Activated CD4-positive, alpha-beta T cell treated with anti-CD3 and anti-CD28 coated beads, Interleukin-2, amount 50 U/mL, for 1 hour (primary cell): ENCODE measurements at regions not wholly inside any gene's neighbourhood (a gene's known extent, or its start where the extent isn't known, plus 50 kb on each side); places are given as distances from the start of the nearest gene placed in this dataset.
"Not testable (repeated sequence)": the region's sequence is repeated elsewhere in the genome, so short reads cannot be mapped to it uniquely, and the experiment has no call there.

Source experiments
- DNase-seq: peaks from one replicate; pipeline ENCODE4 v3.0.0-alpha.2; 2020

GRCh38 chr12:90497923-90498545 lies 456.9 kb downstream of the CCER1 start:
- no peak for DNase-seq

- no peak for DNase-seq
Observed at GRCh38 chr12:90490355-90490754, 464.6 kb downstream of the CCER1 start.

DNA sequence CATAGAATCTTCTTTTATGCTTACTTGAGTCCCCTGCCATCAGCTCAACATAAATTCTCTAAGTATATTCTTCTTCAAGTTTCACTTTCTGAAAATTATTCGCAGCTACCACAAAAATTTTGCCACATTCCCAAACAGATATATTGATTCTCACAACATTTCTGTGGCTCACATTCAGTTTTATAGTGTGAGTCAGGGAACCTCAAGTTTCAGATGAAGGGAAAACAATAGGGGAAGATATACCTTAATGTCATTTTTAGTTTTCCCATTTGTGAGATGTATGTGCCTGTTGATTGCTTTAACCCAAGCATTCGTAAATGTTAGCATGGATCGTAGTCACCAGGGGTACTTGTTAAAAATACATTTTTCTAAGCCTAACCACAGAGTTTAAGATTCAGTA lies 465.8 kb downstream of the CCER1 start:
- no peak for DNase-seq

DNA sequence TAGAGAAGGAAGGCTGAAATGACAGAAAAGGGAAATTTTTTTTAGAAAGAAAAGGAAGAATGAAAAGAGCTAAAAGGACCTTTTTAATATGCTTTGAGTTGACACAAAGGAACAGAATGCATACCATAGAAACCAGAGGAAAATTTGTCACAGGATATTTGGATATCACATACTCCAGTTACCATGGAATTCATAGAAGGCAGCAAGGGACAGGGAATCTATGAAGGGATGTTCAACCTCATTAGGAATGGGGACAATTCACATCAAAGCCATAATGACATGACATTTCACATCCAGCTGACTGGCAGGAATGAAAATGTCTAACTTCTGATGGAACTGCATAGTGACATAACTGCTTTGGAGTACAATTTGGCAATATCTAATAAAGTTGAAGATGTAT lies 469.4 kb downstream of the CCER1 start:
- no peak for DNase-seq

DNA sequence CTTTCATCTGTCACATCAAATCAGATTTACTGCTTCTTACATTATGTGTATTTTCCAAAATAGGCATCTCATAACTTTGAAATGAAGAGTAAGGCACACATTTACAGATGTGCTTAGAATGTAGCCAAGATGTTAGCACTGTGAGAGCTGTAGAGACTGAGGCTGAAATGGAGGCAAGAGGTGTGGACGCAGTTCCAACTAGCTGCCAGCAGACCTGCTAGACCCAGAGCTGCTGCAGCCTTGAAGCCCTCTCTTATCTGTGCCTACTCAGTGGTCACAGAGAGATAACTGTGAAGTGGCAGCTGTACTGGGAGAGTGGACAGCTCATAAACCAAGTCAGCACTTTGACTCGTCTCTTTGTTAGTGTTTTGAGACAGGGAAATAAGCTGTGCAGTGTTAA lies 470.9 kb downstream of the CCER1 start:
- DNase-seq: no peak

DNA sequence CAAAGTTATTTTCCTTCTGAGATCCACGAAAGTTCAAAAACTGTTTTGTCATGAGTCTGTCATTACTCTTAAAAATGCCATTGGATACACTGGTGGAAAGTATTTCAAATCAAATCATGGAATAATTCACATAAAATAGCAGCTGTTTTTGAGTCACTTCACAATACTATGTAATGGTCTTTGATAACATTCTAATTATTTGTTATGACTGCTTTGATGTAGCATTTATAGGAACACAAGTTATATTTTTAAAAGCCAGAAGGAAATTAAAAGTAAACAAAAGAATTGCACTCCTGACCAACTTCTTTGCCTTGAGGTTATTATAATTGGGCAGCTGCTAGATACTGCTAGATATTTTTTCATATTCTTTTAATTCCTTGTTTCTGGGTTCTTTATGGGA lies 473.2 kb downstream of the CCER1 start:
- DNase-seq: no peak

GRCh38 chr12:90479237-90479636 lies 475.7 kb downstream of the CCER1 start:
- DNase-seq: no peak

- no peak for DNase-seq
Observed at GRCh38 chr12:90473831-90474230, 481.1 kb downstream of the CCER1 start.

GRCh38 chr12:90460681-90461080 lies 494.3 kb downstream of the CCER1 start:
- no peak for DNase-seq

GRCh38 chr12:90456248-90456647 lies 498.7 kb downstream of the CCER1 start:
- DNase-seq: no peak

GRCh38 chr12:90455756-90456155 lies 499.2 kb downstream of the CCER1 start:
- DNase-seq: no peak

DNA sequence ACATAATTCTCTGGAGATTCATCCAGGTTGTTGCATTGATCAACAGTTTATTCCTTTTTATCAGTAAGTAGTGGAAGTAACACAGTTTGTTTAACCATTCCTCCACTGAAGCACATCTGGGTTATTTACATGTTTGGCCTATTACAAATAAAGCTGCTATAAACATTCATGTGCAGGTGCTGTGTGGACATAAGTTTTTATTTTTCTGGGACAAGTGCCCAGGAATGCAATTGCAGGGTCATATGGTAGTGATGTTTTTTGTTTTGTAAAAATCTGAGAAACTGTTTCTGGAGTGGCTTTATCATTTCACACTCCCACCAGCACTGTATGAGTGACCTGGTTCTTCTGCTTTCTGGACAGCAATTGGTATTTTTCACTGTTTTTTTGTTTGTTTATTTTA lies 505.4 kb downstream of the CCER1 start:
- no peak for DNase-seq

DNA sequence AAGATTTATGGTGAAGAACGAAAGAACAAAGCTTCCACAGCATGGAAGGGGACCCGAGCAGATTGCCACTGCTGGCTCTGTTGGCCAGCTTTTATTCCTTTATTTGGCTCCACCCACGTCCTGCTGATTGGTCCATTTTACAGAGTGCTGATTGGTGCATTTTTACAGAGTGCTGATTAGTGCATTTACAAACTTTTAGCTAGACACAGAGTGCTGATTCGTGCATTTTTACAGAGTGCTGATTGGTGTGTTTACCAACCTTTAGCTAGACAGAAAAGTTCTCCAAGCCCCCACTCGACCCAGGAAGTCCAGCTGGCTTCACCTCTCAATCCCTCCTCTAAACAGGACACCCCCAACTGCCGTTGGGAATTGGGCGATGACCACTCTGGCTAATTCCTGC lies 511.5 kb downstream of the CCER1 start:
- DNase-seq: not testable (repeated sequence)

DNA sequence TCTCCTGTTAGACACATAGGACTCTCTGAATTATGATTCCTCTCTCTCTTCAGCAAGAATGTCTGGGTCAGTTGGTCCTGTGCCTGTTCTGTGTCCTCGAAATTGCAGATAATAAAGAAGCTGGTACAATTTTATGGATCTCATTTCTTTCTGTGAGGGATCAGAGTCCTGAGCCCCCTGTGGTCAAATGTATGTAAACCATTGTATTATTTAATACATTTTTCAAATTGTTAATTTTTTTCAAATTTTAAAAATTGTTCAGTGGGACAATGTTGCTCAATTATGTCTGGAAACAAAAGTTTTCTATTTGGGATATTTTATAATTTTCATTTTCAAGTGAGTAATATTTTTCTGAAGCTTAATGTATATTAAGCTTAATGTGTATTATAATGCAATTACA lies 513.5 kb downstream of the CCER1 start:
- no peak for DNase-seq

- no peak for DNase-seq
Observed at GRCh38 chr12:90428881-90429280, 526.1 kb downstream of the CCER1 start.

DNA sequence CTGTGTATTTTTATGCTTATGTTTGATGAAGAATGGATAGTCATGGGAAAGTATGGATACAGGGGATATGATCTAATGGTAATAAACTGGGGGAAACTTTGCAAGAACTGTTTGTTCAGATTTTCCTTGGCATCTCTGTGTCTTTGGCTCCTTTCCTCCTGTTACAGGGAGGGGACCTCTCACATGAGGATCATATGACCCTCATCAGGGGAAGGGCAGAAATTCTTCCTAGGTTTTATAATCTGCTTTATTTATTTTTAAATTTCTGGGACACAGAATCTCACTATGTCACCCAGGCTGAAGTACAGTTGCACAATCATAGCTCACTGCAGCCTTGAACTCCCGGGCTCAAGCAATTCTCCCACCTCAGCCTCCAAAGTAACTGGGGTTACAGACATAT lies 526.5 kb downstream of the CCER1 start:
- no peak for DNase-seq

DNA sequence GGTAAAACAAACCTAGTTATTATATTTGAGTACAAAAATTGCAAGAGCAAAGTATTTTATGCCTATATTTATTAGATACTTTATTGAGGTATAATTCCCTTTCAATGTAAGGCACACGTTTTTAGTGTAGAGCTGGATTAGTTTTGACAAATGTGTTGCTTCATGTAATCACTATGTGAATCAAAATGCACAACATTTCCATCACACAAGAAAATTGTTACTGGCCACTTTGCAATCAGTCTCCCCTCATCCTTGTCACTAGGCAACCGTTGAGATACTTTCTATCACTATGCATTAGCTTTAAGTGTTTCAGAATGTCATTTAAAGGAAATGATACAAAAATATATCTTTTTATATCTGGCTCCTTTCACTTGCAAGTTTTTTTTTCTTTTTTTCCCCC lies 531.0 kb downstream of the CCER1 start:
- no peak for DNase-seq

DNA sequence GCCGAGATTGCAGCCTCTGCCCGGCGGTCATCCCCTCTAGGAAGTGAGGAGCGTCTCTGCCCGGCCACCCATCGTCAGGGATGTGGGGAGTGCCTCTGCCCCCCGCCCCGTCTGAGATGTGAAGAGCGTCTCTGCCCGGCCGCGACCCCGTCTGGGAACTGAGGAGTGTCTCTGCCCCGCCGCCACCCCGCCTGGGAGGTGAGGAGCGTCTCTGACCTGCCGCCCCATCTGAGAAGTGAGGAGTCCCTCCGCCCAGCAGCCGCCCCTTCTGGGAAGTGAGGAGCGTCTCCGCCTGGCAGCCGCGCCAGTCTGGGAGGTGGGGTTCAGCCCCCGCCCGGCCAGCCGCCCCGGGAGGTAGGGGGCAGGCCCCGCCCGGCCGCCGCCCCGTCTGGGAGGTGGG lies 544.0 kb downstream of the CCER1 start:
- no peak for DNase-seq

- DNase-seq: no peak
Observed at GRCh38 chr12:90407841-90408240, 547.1 kb downstream of the CCER1 start.

- no peak for DNase-seq
Observed at GRCh38 chr12:90404071-90404470, 550.9 kb downstream of the CCER1 start.

GRCh38 chr12:90401185-90401584 lies 553.8 kb downstream of the CCER1 start:
- no peak for DNase-seq

DNA sequence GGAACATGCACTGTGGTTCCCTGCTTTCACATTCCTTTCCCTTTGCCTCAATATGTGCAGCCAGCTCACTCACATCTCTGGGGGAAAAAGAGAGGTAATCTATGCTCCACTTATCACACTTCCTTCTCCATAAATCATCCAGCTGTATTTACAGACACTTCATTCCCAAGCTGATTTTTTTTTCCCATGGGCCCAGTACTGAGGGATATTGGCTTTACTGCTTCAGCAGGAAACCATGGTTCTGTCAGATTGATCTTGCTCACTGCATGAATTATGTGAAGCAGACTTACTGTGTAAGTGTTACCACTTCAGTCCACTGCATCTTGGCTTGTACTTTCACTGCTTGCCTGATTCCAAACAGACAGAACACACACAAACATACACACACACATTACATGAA lies 555.6 kb downstream of the CCER1 start:
- DNase-seq: no peak

DNA sequence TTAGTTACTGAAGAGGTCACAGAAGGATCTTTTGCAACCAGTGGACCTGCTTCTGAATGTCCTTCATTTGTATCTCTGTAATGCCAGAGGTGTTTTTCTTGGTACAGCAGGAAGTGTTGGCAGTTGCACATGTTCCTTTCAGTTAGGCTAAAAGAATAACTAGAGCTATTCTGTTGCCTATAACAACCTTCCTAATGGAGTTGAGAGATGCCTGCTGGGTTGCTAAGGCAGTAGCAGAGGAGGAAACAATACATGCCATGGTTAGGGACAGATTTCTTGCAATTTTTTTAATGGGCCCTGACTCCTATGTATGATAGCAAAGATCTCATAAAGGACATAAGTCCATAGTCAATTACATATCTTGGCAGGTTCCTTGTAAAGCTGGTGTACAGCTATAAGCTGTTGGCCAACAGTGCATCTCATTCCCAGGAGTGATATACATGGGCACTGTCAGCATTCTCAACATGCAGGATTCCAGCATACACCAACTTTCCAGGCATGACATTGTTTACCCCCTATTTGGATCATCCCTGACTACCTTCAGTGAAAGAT lies 556.6 kb downstream of the CCER1 start:
- DNase-seq: no peak

- DNase-seq: no peak
Observed at GRCh38 chr12:90396556-90396955, 558.4 kb downstream of the CCER1 start.

GRCh38 chr12:90393652-90394051 lies 561.3 kb downstream of the CCER1 start:
- DNase-seq: no peak
